HCEC 1CT (cell line): ENCODE measurements at regions not wholly inside any gene's neighbourhood (a gene's known extent, or its start where the extent isn't known, plus 50 kb on each side); places are given as distances from the start of the nearest gene placed in this dataset.
"Not testable (repeated sequence)": the region's sequence is repeated elsewhere in the genome, so short reads cannot be mapped to it uniquely, and the experiment has no call there.

Source experiments
- DNase-seq: peaks from one replicate; pipeline ENCODE4 v3.0.0-alpha.2; 2017

DNA sequence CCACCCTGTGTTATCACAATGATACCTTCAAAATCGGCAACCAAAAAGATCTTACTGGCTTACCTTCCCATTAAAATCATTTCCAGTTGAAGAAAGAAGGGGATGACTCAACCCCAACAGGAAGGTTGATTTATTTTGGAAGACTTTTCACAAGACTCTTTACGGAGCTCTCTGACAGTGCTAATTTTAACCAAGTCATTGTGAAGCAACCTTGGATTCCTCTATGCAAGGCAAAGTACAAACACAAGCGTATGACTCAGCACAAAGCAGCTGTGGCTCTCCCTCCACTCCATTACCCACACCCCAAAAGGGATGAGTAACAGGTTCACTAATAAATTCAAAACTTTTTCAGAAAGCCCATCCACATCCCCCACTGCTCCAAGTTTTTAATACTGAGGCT is 213.8 kb upstream of the FGF13 start:
- peak; percentile 93 for DNase-seq

DNA sequence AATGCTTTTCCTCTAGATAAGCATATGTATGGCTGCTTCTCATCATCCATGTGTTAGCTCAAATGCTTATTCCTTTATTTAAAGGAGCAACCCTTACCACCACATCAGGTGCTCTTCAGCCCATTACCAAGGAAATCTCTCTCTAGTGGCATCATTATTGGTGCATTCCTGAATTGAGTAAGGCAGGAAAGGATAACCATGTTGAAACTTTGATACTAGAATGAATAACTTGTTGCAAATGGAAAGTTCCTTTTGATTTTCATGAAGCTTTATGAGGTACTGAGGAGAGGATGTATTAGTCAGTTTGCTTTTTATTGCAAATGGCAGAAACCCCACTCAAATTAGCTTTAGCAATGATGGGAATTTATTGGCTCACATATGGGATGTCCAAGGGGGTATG is 212.3 kb upstream of the FGF13 start:
- DNase-seq = no peak

DNA sequence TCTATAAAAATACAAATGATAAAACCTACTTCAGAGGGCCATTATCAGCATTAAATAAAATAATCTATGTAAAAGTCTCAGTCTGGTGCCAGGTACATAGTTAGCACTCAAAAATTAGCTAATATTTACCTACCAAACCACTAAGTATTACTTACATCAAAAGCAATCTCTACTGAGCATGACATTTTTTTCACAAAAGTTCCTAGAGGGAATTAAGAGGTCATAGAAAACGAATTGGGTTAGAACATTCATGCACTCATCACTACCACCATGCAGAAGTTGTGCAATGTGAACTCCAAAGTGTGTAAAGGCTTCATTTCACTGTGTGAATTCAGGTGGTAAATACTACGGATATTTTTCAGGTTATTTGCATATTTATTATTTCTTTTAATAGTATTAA is 209.5 kb upstream of the FGF13 start:
- DNase-seq = no peak

DNA sequence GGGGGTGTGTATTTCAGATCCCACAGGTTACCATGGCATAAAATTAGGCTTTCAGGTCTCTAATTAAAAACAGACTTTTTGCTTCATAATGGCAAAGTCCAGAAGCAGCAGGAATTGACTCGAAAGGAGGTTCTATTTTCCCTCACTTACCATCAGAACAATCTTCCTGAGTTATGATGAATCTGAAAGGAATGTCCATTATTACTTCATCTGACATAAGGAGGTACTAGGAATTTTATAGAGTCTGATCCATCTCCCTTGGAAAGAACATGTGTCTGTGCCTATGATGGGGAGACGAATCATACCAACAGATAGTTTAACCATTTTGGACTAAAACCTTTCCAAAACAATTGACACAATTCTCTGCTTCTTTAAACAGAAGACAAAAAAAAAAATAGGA is 206.3 kb upstream of the FGF13 start:
- peak; percentile 82 for DNase-seq

DNA sequence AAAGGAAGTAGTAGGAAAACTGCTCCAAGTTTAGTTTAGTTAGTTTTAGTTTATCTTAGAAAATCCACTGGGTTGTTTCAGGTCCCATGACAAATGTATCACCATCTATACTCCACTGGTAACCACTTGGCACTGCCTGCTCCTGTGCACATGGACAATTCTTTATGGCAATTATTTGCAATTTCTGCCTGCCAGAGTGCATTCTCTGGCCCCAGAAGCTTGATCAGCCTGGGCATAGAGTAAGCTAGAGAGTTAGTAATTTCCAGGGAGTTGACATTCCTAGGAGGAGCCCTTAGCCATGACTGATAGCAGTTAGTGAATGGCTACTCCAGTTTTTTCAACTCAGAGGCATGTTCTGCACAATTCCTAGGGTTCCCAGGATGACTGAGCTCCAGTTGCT is 203.2 kb upstream of the FGF13 start:
- DNase-seq = no peak

DNA sequence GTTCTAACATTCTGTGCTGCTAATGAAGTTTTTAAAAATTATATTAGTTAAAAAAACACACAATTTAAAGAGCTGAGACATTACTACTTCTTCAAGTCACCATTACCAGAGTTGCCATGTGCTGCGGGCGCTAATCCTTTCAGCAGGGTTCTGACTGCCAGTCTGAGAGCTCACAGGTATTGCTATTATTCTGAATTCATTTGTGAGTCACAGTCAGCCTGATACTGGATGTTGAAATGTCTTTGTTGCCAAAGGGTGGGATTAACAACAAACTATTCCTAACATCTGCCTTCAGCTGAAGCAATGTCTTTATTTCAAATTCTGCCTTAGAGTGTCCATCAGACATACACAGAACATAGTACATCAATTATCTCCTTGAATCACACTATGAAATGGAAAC is 197.1 kb upstream of the FGF13 start:
- DNase-seq = no peak

DNA sequence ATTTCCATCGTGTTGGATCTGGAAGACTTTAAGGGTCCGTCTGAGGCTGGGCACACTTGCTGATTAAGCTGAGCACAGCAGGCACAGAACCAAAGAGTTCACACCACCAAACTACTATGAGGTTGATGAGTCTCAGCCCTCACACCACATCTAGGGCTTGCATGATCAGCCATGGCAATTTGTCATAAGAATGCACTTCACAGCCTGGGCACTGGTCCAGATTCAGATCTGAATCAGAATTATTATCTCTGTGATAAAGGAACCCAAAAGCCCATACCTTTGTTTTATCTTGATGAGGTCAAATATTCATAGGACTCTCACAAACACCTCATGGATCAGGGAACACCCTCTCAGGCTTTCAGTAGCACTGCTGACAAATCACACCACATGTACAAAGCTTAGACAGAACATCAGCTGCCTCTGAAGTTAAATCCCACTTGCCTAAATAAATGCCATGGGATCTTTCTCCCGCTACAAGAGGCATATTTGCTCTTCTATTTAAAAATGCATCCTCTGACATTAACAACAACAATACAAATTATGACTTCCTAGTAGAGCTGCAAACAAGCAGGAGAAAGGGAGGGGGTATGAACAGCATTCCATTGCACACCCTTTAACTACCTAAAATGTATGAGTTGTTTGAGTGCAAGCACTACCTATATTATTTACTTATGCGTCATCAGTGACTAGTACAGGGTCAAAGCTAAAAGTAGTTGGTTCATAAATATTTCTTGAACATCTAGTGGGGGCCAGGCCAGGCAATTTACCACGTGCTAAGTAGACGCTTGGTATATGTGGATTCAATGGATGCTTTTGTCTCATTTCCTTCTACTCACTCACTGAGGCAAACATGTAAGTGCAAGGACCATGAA is 186.3 kb upstream of the FGF13 start:
- peak; percentile 64 for DNase-seq

DNA sequence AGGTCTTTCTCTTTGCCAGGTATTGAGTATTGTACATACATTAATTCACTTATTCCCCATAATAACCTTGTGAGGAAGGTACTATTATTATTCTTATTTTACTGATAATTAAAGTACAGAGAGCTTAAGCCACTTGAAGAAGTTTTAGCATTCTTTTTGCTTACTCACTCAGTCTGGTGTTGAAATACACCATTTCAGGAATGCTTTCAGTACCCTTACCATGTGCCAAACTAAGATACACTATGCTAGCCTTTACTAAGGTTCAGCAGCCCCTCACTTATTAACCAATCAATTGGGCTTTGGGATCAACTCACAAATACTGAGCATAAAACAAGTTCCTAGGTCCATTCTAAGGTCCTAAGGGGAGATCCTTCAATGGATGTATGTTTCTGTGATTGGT is 179.0 kb upstream of the FGF13 start:
- DNase-seq = peak; percentile 23

DNA sequence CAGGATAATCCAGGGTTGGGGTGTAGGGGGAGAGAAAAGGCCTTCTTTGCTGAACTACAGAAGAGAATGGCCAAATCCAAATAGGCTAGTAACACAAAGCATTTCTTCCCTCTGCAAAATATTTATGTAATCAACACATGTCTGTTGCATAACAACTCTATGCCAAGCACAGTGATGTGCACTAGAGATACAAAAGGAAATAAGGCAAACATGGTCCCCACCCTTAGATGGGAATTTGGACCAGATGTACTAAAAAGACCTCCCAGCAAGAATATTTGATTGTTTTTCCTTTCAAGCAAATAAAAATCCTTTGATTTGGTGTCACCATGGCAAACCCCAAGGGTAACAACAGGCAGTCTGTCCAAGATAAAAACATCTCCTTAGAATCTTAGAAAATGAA is 177.6 kb upstream of the FGF13 start:
- DNase-seq = no peak

DNA sequence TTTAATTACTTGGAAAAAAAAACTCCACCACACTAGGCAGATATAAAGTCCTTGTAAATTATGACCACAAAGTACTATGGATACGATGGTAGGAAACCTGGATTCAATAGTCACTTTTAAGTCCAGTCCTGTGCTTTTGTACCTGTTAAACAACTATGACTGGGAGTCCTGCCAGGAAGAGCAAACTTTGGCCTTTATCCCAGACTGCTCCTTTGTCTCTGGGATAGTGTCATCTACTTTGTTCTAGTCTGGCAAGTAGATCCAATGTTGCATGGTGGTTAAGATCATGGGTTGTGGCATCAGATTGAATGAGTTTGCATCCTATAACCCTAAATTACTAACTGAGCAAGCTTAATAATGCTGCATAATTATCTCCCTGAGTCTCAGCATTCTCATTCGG is 175.3 kb upstream of the FGF13 start:
- DNase-seq = no peak

DNA sequence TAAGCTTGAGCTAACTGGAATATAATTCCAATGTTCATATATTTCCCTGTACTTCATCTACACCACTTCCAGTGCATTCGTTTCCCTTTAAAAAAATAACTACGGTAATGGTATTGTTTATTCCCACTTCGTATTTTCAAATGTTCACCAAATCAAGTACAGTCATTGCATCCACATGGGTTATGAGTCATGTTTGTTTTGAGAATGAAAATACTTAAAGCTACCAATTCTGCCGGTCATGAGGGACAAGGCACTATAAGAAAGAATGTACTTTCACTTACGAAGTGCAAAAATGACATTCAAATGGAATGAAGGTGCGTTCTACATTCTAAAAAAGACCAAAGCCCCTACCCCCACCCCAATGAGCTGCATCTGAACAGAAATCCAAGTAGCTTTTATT is 174.4 kb upstream of the FGF13 start:
- peak; percentile 63 for DNase-seq

DNA sequence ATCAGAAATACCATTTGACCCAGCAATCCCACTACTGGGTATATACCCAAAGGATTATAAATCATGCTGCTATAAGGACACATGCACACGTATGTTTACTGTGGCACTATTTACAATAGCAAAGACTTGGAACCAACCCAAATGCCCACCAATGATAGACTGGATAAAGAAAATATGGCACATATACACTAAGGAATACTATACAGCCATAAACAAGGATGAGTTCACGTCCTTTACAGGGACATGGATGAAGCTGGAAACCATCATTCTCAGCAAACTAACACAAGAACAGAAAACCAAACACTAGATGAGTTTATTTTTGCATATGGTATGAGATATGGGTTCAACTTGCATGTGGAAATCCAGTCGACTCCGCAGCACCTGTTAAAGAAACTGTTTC is 168.8 kb upstream of the FGF13 start:
- DNase-seq = not testable (repeated sequence)

DNA sequence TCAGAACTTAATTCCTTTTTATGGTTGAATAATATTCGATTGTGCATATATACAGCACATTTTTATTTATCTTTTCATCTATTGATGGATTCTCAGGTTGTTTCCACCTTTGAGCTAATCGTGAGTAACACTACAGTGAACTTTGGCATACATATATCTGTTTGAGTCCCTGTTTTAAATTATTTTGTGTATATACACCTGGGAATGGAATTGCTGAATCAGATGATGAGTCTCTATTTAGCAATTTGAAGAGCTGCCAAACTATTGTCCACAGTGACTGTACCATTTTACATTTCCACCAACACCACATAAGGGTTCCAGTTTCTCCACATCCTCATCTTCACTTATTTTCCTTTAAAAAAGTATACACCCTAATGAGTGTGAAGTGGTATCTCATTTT is 166.2 kb upstream of the FGF13 start:
- peak; percentile 41 for DNase-seq

DNA sequence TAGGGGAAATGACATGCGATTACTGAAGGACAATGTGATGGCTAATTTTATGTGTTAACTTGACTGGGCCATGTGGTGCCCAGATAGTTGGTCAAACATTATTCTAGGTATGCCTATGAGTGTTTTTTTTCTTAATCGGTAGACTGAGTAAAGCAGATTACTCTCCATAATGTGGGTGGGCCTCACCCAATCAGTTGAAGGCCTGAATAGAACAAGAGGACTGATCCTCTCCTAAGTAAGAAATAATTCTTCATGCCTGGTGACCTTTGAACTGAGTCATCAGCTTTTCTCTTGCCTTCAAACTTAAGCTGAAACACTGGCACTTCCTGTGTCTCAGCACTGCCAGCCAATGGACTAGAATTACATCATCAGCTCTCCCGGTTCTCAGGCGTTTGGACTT is 164.0 kb upstream of the FGF13 start:
- peak; percentile 10 for DNase-seq

DNA sequence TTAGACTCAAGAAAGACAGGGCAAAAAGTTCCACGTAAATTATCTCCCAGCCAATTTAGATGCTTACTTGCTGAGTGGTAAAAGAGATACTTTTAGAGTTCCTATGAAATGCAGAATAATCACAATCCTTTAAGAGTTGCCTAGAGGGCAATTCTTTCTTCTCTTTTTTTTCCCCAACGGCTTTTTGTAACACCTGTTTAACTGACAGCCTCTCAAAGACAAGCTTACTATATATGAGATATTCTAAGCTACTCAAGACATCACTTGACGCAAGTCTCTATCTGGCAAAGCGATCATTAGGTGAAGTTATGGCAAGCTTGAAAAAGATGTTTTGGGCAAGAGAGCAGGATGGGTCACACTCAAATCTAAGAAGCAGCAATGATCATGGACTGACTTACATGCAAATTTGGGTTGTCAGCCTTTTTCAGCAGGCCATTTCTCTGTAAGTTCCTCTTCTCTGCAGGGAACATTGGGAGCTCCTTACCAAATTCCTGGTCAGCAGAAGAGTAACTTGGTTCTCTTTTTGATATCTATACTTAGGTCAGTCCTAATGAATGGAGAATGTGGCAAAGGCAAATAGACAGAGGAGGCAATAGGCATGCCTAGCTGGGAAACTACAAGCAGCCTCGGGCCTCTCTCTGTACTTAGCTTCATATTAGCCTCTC is 162.9 kb upstream of the FGF13 start:
- DNase-seq = no peak

DNA sequence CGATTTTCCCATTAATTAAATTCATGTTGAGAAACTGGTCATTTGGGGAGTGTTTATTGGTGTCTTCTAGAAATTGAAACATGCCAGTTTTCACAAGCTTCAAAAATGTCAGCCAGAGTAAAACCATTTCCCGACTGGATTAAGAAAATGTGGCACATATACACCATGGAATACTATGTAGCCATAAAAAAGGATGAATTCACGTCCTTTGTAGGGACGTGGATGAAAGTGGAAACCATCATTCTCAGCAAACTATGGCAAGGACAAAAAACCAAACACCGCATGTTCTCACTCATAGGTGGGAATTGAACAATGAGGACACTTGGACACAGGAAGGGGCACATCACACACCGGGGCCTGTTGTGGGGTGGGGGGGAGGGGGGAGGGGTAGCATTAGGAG is 162.1 kb upstream of the FGF13 start:
- not testable (repeated sequence) for DNase-seq

DNA sequence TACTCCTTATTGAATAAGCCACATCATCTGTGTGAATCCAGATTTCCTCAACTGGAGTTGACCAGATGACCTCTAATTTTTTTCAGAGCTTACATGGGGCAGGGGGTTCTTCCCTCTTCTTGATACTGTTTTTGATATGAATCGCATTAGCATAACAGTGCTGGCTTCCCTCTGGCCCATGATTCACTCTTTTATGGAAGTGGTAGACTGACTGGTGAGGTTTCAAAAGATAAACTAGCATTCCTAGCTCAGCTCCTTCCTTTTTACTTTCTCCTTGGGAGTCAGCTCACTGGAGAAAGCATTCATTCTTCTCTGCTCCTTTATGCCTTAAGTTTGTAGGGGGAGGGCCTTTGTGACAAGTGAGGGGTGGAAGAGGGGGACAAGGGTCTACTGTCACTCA is 161.0 kb upstream of the FGF13 start:
- DNase-seq = no peak

DNA sequence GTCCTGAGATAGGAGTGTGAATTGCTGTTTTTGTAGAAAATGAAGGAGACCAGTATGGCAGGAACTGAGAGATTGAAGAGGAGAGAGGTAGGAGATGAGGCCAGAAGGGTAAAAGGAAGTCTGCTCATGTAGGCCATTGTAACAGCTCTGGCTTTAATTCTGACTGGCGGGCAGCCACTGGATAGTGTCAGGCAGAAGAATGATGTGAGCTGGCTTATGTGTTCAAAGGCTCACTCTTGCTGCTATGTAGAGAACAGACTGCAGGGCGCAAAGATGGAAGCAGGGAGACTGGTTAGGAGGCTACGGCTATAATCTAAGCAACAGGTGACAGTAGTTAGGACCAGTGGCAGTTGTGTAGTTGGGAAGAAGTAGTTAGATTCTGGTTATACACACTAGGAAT is 160.2 kb upstream of the FGF13 start:
- DNase-seq = no peak

DNA sequence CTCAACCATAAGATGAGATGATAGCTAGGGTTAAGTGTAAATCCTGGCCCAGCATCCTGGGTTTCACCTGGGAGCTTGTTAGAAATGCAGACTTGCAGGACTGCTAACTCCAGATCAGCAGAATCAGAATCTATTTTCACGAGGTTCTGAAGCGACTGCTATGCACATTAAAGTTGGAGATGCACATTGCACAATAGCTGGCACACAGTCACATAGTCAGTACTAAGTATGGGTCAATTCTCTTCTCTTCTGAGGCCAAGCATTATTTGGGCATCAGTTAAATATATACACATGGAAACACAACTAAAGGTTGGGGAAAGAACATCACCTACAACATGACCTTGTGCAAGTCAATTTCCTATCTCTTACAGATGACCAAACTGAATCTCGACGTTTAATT is 155.1 kb upstream of the FGF13 start:
- no peak for DNase-seq

DNA sequence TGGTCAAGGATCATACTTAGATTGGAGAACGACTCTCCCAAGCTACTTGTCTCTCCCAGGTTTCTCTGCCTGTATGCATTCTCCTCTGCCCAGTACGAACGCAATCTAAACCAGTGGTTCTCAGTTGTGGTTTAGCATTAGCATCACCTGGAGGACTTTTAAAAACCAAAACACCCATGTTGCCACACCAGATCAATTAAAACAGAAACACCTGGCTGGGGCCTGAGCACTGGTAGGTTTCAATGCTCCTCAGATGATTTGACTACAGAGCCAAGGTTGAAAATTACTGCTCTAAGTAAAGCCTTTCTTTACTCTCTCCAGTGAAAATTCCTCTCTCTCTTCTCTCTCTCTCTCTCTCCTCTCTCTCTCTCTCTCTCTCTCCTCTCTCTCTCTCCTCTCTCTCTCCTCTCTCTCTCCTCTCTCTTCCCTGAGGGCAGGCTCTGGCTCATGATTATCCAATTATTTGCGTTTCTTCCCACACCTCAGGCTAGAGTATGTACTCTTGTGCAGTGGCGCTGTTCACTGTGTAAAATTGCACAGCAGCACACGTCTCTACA is 153.7 kb upstream of the FGF13 start:
- no peak for DNase-seq

DNA sequence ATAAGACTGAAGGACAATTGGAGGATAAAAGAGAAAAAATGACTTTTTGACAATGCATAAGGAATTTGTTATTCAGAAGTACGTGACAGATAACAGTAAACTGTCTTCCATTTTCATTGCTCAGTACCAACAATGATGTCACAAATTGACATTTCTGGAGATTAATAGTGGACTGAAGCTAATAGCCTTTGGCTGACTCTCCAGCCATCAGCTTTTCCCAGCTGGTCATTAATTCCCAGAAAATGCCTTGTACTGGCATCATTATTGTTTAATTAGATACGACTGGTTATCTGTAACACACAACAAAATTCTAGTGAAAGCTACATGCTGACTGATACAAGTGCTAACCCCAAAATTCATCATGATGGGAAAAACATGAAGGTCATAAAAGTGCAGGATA is 147.9 kb upstream of the FGF13 start:
- DNase-seq = no peak

DNA sequence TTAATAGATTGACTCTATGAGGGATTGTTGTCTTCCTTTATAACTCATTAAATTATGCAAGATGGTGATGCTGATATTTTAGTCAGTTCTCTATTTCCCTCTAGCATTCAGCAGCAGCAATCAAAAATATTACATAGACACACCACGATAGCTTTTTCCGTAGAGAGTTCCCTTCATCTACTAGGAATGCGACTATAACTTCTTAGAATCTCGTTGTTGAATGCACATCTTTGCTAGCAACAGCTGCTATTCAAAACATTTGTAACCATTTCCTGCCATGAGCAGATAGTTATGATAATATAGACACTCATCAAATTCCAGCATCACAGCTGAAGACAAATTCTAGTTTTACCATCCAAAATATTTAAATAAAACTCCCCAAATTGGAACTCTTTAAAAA is 147.4 kb upstream of the FGF13 start:
- peak; percentile 55 for DNase-seq

DNA sequence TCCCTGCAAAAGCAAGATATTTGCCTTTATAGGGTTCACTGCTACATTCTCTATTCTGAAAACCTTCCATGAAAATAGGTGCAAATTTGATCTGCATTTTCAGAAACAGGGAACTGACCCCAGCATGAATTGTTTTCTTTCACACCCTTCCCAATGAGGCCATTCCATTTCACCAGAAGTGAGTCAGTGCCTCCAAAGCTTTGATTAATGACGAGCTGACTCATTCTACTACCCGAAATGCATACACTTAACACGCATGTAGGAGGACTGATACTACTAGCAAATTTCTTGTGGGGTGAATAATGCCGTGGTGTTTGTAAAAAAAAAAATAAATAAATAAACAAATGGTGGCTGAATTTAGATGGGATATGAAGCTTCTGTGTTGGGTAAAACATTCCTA is 146.9 kb upstream of the FGF13 start:
- DNase-seq = peak; percentile 82

DNA sequence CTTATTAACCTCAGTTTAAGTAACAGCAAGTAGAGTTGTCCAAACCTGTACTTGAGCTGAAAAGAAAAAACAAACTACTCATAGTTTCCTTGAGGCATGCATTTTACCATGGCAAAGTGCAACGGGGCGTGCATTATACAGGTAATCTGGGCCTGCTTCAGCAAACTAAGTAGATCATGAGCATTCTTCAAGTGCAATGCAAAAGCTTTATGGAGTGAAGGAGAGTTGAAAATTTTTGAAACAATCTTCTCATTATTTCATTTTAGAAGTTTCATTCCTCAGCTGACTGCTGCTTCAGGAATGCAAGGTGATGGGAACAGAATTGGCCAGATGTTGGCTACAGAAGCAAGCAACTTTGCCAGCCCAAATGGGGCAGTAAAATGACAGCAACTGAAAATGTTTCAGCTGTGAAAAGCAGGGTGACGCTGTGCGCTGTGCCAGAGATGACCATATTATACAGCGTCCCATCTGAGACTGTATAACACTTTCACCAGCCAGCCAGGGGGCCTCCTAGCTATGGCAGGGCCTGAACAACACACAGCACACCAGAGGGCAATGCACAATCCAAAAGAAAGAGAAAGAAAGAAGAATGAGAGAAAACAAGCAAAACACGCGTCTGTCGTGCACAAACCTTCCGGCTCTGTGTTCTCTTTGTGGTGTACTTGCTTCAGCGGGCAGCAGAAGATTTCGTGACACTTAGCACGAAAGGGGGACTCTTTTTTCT is 145.5 kb upstream of the FGF13 start:
- DNase-seq = no peak
